GM23338 (cell line): ENCODE measurements at regions not wholly inside any gene's neighbourhood (a gene's known extent, or its start where the extent isn't known, plus 50 kb on each side); places are given as distances from the start of the nearest gene placed in this dataset.

Source experiments
- ATAC-seq: fragments of 200-7000 bp; cut with Tn5 transposase; 3 replicates; pipeline ENCODE4 v1.9.1; 2020
- DNase-seq: peaks from one replicate; pipeline ENCODE4 v3.0.0-alpha.2; 2015; ENCODE audit warnings: low spot score
- H2AFZ ChIP-seq: fragments of 200-600 bp; sonication (generic); 2 replicates; pipeline ENCODE4 v1.8.0; 2016; ENCODE audit warnings: antibody characterized with exemption, mild to moderate bottlenecking, moderate library complexity
- H3F3A ChIP-seq: fragments of 200-600 bp; sonication (generic); replicated peaks from 2 replicates; pipeline ENCODE4 v1.8.0; 2017; ENCODE audit warnings: antibody characterized with exemption, mixed run types, low read depth
- H3K27ac ChIP-seq: fragments of 200-600 bp; sonication (generic); 2 replicates; pipeline ENCODE4 v1.6.1; 2016; ENCODE audit warnings: low read depth
- H3K27me3 ChIP-seq: fragments of 200-600 bp; sonication (generic); 2 replicates; pipeline ENCODE4 v1.8.0; 2016; ENCODE audit warnings: mild to moderate bottlenecking, mixed run types, moderate library complexity; ENCODE audit not compliant: insufficient read depth
- H3K36me3 ChIP-seq: fragments of 200-600 bp; sonication (generic); 2 replicates; pipeline ENCODE4 v1.8.0; 2016; ENCODE audit warnings: mild to moderate bottlenecking; ENCODE audit not compliant: insufficient read depth
- H3K4me1 ChIP-seq: fragments of 200-600 bp; sonication (generic); 2 replicates; pipeline ENCODE4 v1.8.0; 2016; ENCODE audit warnings: mild to moderate bottlenecking, moderate library complexity; ENCODE audit not compliant: insufficient read depth
- H3K4me2 ChIP-seq: fragments of 200-600 bp; sonication (generic); 2 replicates; pipeline ENCODE4 v1.7.1; 2017; ENCODE audit warnings: mixed run types
- H3K4me3 ChIP-seq: fragments of 200-600 bp; sonication (generic); 2 replicates; pipeline ENCODE4 v1.6.1; 2016; ENCODE audit warnings: mixed run types
- H3K79me2 ChIP-seq: fragments of 200-600 bp; sonication (generic); replicated peaks from 2 replicates; pipeline ENCODE4 v1.8.0; 2017; ENCODE audit warnings: mild to moderate bottlenecking; ENCODE audit not compliant: insufficient read depth
- H3K9me2 ChIP-seq: fragments of 200-600 bp; sonication (generic); 2 replicates; pipeline ENCODE4 v1.8.0; 2017; ENCODE audit not compliant: insufficient read depth
- H4K20me1 ChIP-seq: fragments of 200-600 bp; sonication (generic); replicated peaks from 2 replicates; pipeline ENCODE4 v1.8.0; 2017; ENCODE audit warnings: mild to moderate bottlenecking; ENCODE audit not compliant: insufficient read depth
- H3K27ac Mint-ChIP-seq: 2 replicates; pipeline ENCODE4 v1.8.0; 2020; ENCODE audit warnings: inconsistent platforms, mild to moderate bottlenecking, moderate library complexity, mixed read lengths
- H3K27me3 Mint-ChIP-seq: 3 replicates; pipeline ENCODE4 v1.8.0; 2022; ENCODE audit warnings: low read depth, mild to moderate bottlenecking, moderate library complexity, mixed read lengths, inconsistent platforms; ENCODE audit not compliant: insufficient read depth, poor library complexity
- H3K36me3 Mint-ChIP-seq: 3 replicates; pipeline ENCODE4 v1.8.0; 2021; ENCODE audit warnings: low read depth, mild to moderate bottlenecking, inconsistent platforms, moderate library complexity, mixed read lengths
- H3K4me1 Mint-ChIP-seq: 3 replicates; pipeline ENCODE4 v1.8.0; 2020; ENCODE audit warnings: mild to moderate bottlenecking, inconsistent platforms, mixed read lengths
- H3K4me3 Mint-ChIP-seq: 3 replicates; pipeline ENCODE4 v1.8.0; 2021; ENCODE audit warnings: moderate library complexity, mild to moderate bottlenecking, inconsistent platforms, mixed read lengths
- H3K9me3 Mint-ChIP-seq: 3 replicates; pipeline ENCODE4 v1.8.0; 2020; ENCODE audit warnings: moderate library complexity, mild to moderate bottlenecking, inconsistent platforms, mixed read lengths
- CREB1 ChIP-seq: fragments of 250-450 bp; sonication (Bioruptor Pico); IDR thresholded peaks from 2 replicates; pipeline ENCODE4 v1.5.0; 2020; ENCODE audit warnings: low read depth, mild to moderate bottlenecking, moderate library complexity
- CTCF ChIP-seq, 2 experiments: fragments of 200-600 bp in 1 of 2; sonication (generic) in 1 of 2; conservative IDR thresholded peaks; 2 replicates each; pipeline versions ENCODE4 v1.5.1 to v1.6.1; 2016 to 2017; ENCODE audit warnings: antibody characterized with exemption in 2 of 2, low read depth in 2 of 2, mild to moderate bottlenecking in 2 of 2, moderate library complexity in 1 of 2
- ETS1 ChIP-seq: IDR thresholded peaks from 2 replicates; pipeline ENCODE4 v1.6.1; 2016; ENCODE audit warnings: antibody characterized with exemption
- EZH2 ChIP-seq: fragments of 200-600 bp; sonication (generic); IDR thresholded peaks from one replicate; pipeline ENCODE4 v1.8.0; 2017; ENCODE audit warnings: antibody characterized with exemption, mild to moderate bottlenecking, low read depth; ENCODE audit not compliant: unreplicated experiment
- EZH2phosphoT487 ChIP-seq: fragments of 200-600 bp; sonication (generic); IDR thresholded peaks from one replicate; pipeline ENCODE4 v1.8.1; 2018; ENCODE audit warnings: antibody characterized with exemption; ENCODE audit not compliant: unreplicated experiment
- JUNB ChIP-seq: IDR thresholded peaks from one replicate; pipeline ENCODE4 v1.6.1; 2016; ENCODE audit warnings: antibody characterized with exemption; ENCODE audit not compliant: unreplicated experiment
- NANOG ChIP-seq: IDR thresholded peaks from 2 replicates; pipeline ENCODE4 v1.6.1; 2016; ENCODE audit warnings: antibody characterized with exemption, borderline replicate concordance
- POLR2AphosphoS5 ChIP-seq: IDR thresholded peaks from 2 replicates; pipeline ENCODE4 v1.6.1; 2016; ENCODE audit warnings: antibody characterized with exemption, low read depth
- REST ChIP-seq: IDR thresholded peaks from one replicate; pipeline ENCODE4 v1.6.1; 2018; ENCODE audit warnings: antibody characterized with exemption; ENCODE audit not compliant: unreplicated experiment
- STAT1 ChIP-seq: IDR thresholded peaks from one replicate; pipeline ENCODE4 v1.6.1; 2016; ENCODE audit warnings: antibody characterized with exemption; ENCODE audit not compliant: unreplicated experiment
- ZNF114 ChIP-seq: fragments of 250-450 bp; sonication (Bioruptor Pico); IDR thresholded peaks from 2 replicates; pipeline ENCODE4 v1.5.0; 2020; ENCODE audit warnings: mild to moderate bottlenecking, moderate library complexity
- ZNF331 ChIP-seq: fragments of 250-450 bp; sonication (Bioruptor Pico); IDR thresholded peaks from 2 replicates; pipeline ENCODE4 v1.5.0; 2020; ENCODE audit warnings: low read depth, mild to moderate bottlenecking, moderate library complexity
- ZNF462 ChIP-seq: fragments of 250-450 bp; sonication (Bioruptor Pico); IDR thresholded peaks from 2 replicates; pipeline ENCODE4 v1.5.0; 2020; ENCODE audit warnings: mild to moderate bottlenecking, moderate library complexity

GRCh38 chr9:23160491-23160890, 665.5 kb downstream of the ELAVL2 start (continued):
- no peak for TF ChIP-seq EZH2
- TF ChIP-seq EZH2phosphoT487 = no peak
- TF ChIP-seq JUNB = no peak
- TF ChIP-seq REST = no peak
- TF ChIP-seq ETS1 = no peak
- TF ChIP-seq ZNF114 (CRISPR knock-in tag) = no peak
- no peak for TF ChIP-seq ZNF331 (CRISPR knock-in tag)

GRCh38 chr9:23160952-23161469, 665.0 kb downstream of the ELAVL2 start:
- no peak for ATAC-seq
- no peak for DNase-seq
- Mint-ChIP-seq H3K9me3 (no peaks in the 10 kb centered on the region; the same call in 2 of the 3 replicates), H3K36me3 (no peaks in the 10 kb centered on the region), H3K4me3 (no peak overlapping the region), H3K27me3 (peaks cover 3% of the 10 kb centered on the region), H3K27ac (no peak overlapping the region), H3K4me1 (peaks cover 4% of the 10 kb centered on the region; the same call in 2 of the 3 replicates)
- Histone ChIP-seq H2AFZ (no peak overlapping the region), H3K4me1 (0 out of 2 replicates have a peak, but pooled peaks cover 5% of the 10 kb centered on the region), H3K4me3 (no peak overlapping the region), H3K9me2 (0 out of 2 replicates have a peak, but pooled peaks cover 2% of the 10 kb centered on the region), H4K20me1 (no peaks in the 10 kb centered on the region), H3K4me2 (no peak overlapping the region), H3K79me2 (no peaks in the 10 kb centered on the region), H3K27ac (no peak overlapping the region), H3F3A (no peaks in the 10 kb centered on the region), H3K27me3 (no peaks in the 10 kb centered on the region), H3K36me3 (no peaks in the 10 kb centered on the region)
- no peak for TF ChIP-seq EZH2
- TF ChIP-seq POLR2AphosphoS5 = no peak
- no peak for TF ChIP-seq ZNF462 (CRISPR knock-in tag)
- TF ChIP-seq ZNF114 (CRISPR knock-in tag) = no peak
- no peak for TF ChIP-seq NANOG
- TF ChIP-seq ZNF331 (CRISPR knock-in tag) = no peak
- no peak for TF ChIP-seq EZH2phosphoT487
- TF ChIP-seq CTCF (conservative IDR thresholded peaks at IDR 0.05; ENCODE audit: low read depth in 2 of 2) = no peak
- no peak for TF ChIP-seq CREB1
- no peak for TF ChIP-seq JUNB
- no peak for TF ChIP-seq STAT1
